NCI-H2196 (cell line): ENCODE measurements at regions not wholly inside any gene's neighbourhood (a gene's known extent, or its start where the extent isn't known, plus 50 kb on each side); places are given as distances from the start of the nearest gene placed in this dataset.
A peak's percentile ranks its signal among the peaks of the same experiment; 100 is the strongest.
"Not testable (repeated sequence)": the region's sequence is repeated elsewhere in the genome, so short reads cannot be mapped to it uniquely, and the experiment has no call there.

Experiments used
- DNase-seq: peaks from one replicate; lab custom pipeline; 2025; ENCODE audit not compliant: unreplicated experiment; lab: John Stamatoyannopoulos, UW

- no peak for DNase-seq
Measured at GRCh38 chr6:139448998-139449610, 74.7 kb upstream of the CITED2 start.

- no peak for DNase-seq
Measured at GRCh38 chr6:139448051-139448649, 73.7 kb upstream of the CITED2 start.

- DNase-seq = no peak
Measured at GRCh38 chr6:139447656-139447975, 73.2 kb upstream of the CITED2 start.

- no peak for DNase-seq
Measured at GRCh38 chr6:139446768-139447655, 72.6 kb upstream of the CITED2 start.

- no peak for DNase-seq
Measured at GRCh38 chr6:139446138-139446715, 71.8 kb upstream of the CITED2 start.

GRCh38 chr6:139444273-139444787, 69.9 kb upstream of the CITED2 start:
- not testable (repeated sequence) for DNase-seq

- no peak for DNase-seq
Measured at GRCh38 chr6:139443231-139444112, 69.0 kb upstream of the CITED2 start.

GRCh38 chr6:139442188-139442671, 67.8 kb upstream of the CITED2 start:
- no peak for DNase-seq

- DNase-seq = no peak
Measured at GRCh38 chr6:139439349-139439748, 64.9 kb upstream of the CITED2 start.

- DNase-seq = no peak
Measured at GRCh38 chr6:139438775-139439174, 64.3 kb upstream of the CITED2 start.

- no peak for DNase-seq
Measured at GRCh38 chr6:139436957-139437348, 62.5 kb upstream of the CITED2 start.

GRCh38 chr6:139436200-139436956, 61.9 kb upstream of the CITED2 start:
- peak; percentile 32 for DNase-seq

GRCh38 chr6:139433631-139434419, 59.4 kb upstream of the CITED2 start:
- DNase-seq = no peak

GRCh38 chr6:139431602-139431956, 57.1 kb upstream of the CITED2 start:
- DNase-seq = no peak

- DNase-seq = no peak
Measured at GRCh38 chr6:139430899-139431601, 56.6 kb upstream of the CITED2 start.

- no peak for DNase-seq
Measured at GRCh38 chr6:139429580-139430145, 55.2 kb upstream of the CITED2 start.

- no peak for DNase-seq
Measured at GRCh38 chr6:139427199-139427598, 52.8 kb upstream of the CITED2 start.

- DNase-seq = no peak
Measured at GRCh38 chr6:139426795-139427194, 52.3 kb upstream of the CITED2 start.
